ENCODE measurements at regions not wholly inside any gene's neighbourhood (a gene's known extent, or its start where the extent isn't known, plus 50 kb on each side); places are given as distances from the start of the nearest gene placed in this dataset.

DNA sequence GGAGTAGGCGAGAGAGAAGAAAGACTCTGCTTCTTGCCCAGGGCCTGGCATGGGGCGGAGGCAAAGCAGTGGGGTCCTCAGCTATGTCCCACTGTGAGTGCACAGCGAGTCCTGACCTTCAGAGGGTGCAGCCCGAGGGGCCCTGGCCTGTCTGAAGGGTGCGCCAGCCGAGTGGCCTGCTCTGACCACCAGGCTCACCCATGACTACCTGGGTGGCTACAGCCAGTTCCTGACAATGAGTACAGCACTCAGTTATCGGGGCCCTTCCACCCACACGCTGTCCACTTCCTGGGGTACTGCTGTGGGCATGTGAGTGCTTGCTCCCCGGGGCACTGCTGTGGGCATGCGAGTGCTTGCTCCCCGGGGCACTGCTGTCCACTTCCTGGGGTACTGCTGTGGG lies 74.1 kb upstream of the B3GAT1 start:
- TF ChIP-seq, protein P1, sequence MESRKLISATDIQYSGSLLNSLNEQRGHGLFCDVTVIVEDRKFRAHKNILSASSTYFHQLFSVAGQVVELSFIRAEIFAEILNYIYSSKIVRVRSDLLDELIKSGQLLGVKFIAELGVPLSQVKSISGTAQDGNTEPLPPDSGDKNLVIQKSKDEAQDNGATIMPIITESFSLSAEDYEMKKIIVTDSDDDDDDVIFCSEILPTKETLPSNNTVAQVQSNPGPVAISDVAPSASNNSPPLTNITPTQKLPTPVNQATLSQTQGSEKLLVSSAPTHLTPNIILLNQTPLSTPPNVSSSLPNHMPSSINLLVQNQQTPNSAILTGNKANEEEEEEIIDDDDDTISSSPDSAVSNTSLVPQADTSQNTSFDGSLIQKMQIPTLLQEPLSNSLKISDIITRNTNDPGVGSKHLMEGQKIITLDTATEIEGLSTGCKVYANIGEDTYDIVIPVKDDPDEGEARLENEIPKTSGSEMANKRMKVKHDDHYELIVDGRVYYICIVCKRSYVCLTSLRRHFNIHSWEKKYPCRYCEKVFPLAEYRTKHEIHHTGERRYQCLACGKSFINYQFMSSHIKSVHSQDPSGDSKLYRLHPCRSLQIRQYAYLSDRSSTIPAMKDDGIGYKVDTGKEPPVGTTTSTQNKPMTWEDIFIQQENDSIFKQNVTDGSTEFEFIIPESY (CRISPR knock-in tag; IDR thresholded peaks at IDR 0.05): no peak
- TF ChIP-seq, protein P2, sequence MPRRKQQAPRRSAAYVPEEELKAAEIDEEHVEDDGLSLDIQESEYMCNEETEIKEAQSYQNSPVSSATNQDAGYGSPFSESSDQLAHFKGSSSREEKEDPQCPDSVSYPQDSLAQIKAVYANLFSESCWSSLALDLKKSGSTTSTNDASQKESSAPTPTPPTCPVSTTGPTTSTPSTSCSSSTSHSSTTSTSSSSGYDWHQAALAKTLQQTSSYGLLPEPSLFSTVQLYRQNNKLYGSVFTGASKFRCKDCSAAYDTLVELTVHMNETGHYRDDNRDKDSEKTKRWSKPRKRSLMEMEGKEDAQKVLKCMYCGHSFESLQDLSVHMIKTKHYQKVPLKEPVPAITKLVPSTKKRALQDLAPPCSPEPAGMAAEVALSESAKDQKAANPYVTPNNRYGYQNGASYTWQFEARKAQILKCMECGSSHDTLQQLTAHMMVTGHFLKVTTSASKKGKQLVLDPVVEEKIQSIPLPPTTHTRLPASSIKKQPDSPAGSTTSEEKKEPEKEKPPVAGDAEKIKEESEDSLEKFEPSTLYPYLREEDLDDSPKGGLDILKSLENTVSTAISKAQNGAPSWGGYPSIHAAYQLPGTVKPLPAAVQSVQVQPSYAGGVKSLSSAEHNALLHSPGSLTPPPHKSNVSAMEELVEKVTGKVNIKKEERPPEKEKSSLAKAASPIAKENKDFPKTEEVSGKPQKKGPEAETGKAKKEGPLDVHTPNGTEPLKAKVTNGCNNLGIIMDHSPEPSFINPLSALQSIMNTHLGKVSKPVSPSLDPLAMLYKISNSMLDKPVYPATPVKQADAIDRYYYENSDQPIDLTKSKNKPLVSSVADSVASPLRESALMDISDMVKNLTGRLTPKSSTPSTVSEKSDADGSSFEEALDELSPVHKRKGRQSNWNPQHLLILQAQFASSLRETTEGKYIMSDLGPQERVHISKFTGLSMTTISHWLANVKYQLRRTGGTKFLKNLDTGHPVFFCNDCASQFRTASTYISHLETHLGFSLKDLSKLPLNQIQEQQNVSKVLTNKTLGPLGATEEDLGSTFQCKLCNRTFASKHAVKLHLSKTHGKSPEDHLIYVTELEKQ (CRISPR knock-in tag; IDR thresholded peaks at IDR 0.05): no peak
- no peak for TF ChIP-seq ZNF583 (CRISPR knock-in tag; IDR thresholded peaks at IDR 0.05)
- no peak for TF ChIP-seq ZNF778 (CRISPR knock-in tag; IDR thresholded peaks at IDR 0.05)
- TF ChIP-seq ELF1 (tag; IDR thresholded peaks at IDR 0.05): no peak
- TF ChIP-seq, protein P3, sequence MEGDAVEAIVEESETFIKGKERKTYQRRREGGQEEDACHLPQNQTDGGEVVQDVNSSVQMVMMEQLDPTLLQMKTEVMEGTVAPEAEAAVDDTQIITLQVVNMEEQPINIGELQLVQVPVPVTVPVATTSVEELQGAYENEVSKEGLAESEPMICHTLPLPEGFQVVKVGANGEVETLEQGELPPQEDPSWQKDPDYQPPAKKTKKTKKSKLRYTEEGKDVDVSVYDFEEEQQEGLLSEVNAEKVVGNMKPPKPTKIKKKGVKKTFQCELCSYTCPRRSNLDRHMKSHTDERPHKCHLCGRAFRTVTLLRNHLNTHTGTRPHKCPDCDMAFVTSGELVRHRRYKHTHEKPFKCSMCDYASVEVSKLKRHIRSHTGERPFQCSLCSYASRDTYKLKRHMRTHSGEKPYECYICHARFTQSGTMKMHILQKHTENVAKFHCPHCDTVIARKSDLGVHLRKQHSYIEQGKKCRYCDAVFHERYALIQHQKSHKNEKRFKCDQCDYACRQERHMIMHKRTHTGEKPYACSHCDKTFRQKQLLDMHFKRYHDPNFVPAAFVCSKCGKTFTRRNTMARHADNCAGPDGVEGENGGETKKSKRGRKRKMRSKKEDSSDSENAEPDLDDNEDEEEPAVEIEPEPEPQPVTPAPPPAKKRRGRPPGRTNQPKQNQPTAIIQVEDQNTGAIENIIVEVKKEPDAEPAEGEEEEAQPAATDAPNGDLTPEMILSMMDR (IDR thresholded peaks at IDR 0.05 in 2 of 3, conservative IDR thresholded peaks at IDR 0.05 in 1 of 3; ENCODE audit: insufficient read depth in 2 of 3, low read depth in 1 of 3, low read length in 3 of 3): no peak
- TF ChIP-seq, protein P4, sequence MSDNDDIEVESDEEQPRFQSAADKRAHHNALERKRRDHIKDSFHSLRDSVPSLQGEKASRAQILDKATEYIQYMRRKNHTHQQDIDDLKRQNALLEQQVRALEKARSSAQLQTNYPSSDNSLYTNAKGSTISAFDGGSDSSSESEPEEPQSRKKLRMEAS (CRISPR knock-in tag; IDR thresholded peaks at IDR 0.05): no peak
